ENCODE measurements at regions not wholly inside any gene's neighbourhood (a gene's known extent, or its start where the extent isn't known, plus 50 kb on each side); places are given as distances from the start of the nearest gene placed in this dataset.

GRCh38 chr3:103660810-103661209 is 1226.0 kb downstream of the ZPLD1 start:
- no peaks in the 10 kb centered on the region for H3K36me3 ChIP-seq (ENCODE audit: insufficient read depth, low read length)
- TF ChIP-seq TAF1 (IDR thresholded peaks at IDR 0.05; ENCODE audit: low read depth) = no peak
- no peak for TF ChIP-seq REST (IDR thresholded peaks at IDR 0.05; ENCODE audit: borderline replicate concordance)
- no peak for TF ChIP-seq EP300 (conservative IDR thresholded peaks at IDR 0.05; ENCODE audit: poor library complexity, severe bottlenecking)
- no peak for TF ChIP-seq CTCF (IDR thresholded peaks at IDR 0.05; ENCODE audit: poor library complexity, severe bottlenecking)
- no peak for TF ChIP-seq MXI1 (conservative IDR thresholded peaks at IDR 0.05; ENCODE audit: poor library complexity, severe bottlenecking)
- no peak for TF ChIP-seq RAD21 (conservative IDR thresholded peaks at IDR 0.05)
- TF ChIP-seq SMC3 (conservative IDR thresholded peaks at IDR 0.05; ENCODE audit: poor library complexity) = no peak
- TF ChIP-seq EZH2 (IDR thresholded peaks at IDR 0.05; ENCODE audit: borderline replicate concordance, insufficient read depth, low read length, poor library complexity, severe bottlenecking) = no peak
- TF ChIP-seq POLR2AphosphoS5 (IDR thresholded peaks at IDR 0.05) = no peak
- H3K9me2 ChIP-seq (ENCODE audit: insufficient read depth, low read length) = no peaks in the 10 kb centered on the region
- no peaks in the 10 kb centered on the region for H3K9me3 ChIP-seq (ENCODE audit: low read length)
- no peaks in the 10 kb centered on the region for H3F3A ChIP-seq (ENCODE audit: insufficient read depth, low read length, poor library complexity, severe bottlenecking)
- no peaks in the 10 kb centered on the region for H4K20me1 ChIP-seq (ENCODE audit: insufficient read depth)
- no peak overlapping the region for H3K9ac ChIP-seq (ENCODE audit: low read length)
- no peak overlapping the region for H3K4me3 ChIP-seq (ENCODE audit: low read length)
- H3K4me2 ChIP-seq (ENCODE audit: low read length) = no peak overlapping the region
- H2AFZ ChIP-seq (ENCODE audit: low read depth, low read length) = no peak overlapping the region
- no peaks in the 10 kb centered on the region for H3K27me3 ChIP-seq (ENCODE audit: insufficient read depth, low read depth, low read length)
- H3K79me2 ChIP-seq (replicated peaks; ENCODE audit: insufficient read depth, low read length) = no peaks in the 10 kb centered on the region
- no peak overlapping the region for H3K27ac ChIP-seq (ENCODE audit: low read length)

- TF ChIP-seq CTCF (IDR thresholded peaks at IDR 0.05; ENCODE audit: poor library complexity, severe bottlenecking) (no peak), TAF1 (IDR thresholded peaks at IDR 0.05; ENCODE audit: low read depth) (no peak), MXI1 (conservative IDR thresholded peaks at IDR 0.05; ENCODE audit: poor library complexity, severe bottlenecking) (no peak), SMC3 (conservative IDR thresholded peaks at IDR 0.05; ENCODE audit: poor library complexity) (no peak), REST (IDR thresholded peaks at IDR 0.05; ENCODE audit: borderline replicate concordance) (no peak), EP300 (conservative IDR thresholded peaks at IDR 0.05; ENCODE audit: poor library complexity, severe bottlenecking) (no peak), POLR2AphosphoS5 (IDR thresholded peaks at IDR 0.05) (no peak), EZH2 (IDR thresholded peaks at IDR 0.05; ENCODE audit: borderline replicate concordance, insufficient read depth, low read length, poor library complexity, severe bottlenecking) (no peak), RAD21 (conservative IDR thresholded peaks at IDR 0.05) (no peak)
- no peaks in the 10 kb centered on the region for H3K79me2 ChIP-seq (replicated peaks; ENCODE audit: insufficient read depth, low read length)
- no peak overlapping the region for H3K4me3 ChIP-seq (ENCODE audit: low read length)
- H3K27ac ChIP-seq (ENCODE audit: low read length) = no peak overlapping the region
- H3K9ac ChIP-seq (ENCODE audit: low read length) = no peak overlapping the region
- H3K9me3 ChIP-seq (ENCODE audit: low read length) = no peaks in the 10 kb centered on the region
- no peaks in the 10 kb centered on the region for H3K9me2 ChIP-seq (ENCODE audit: insufficient read depth, low read length)
- H3K27me3 ChIP-seq (ENCODE audit: insufficient read depth, low read depth, low read length) = no peaks in the 10 kb centered on the region
- H3K36me3 ChIP-seq (ENCODE audit: insufficient read depth, low read length) = no peaks in the 10 kb centered on the region
- H2AFZ ChIP-seq (ENCODE audit: low read depth, low read length) = no peak overlapping the region
- H3F3A ChIP-seq (ENCODE audit: insufficient read depth, low read length, poor library complexity, severe bottlenecking) = no peaks in the 10 kb centered on the region
- no peak overlapping the region for H3K4me2 ChIP-seq (ENCODE audit: low read length)
- no peaks in the 10 kb centered on the region for H4K20me1 ChIP-seq (ENCODE audit: insufficient read depth)
Observed at GRCh38 chr3:103662591-103662990, 1227.8 kb downstream of the ZPLD1 start.
